Keratinocyte (primary cell): ENCODE measurements at regions not wholly inside any gene's neighbourhood (a gene's known extent, or its start where the extent isn't known, plus 50 kb on each side); places are given as distances from the start of the nearest gene placed in this dataset.

Source experiments
- DNase-seq: peaks from one replicate; pipeline ENCODE4 v3.0.0-alpha.2; 2011; ENCODE audit warnings: low read depth, missing footprints, low spot score
- FAIRE-seq: peaks from 2 replicates; lab custom pipeline; 2011; peaks lifted over from hg19 to GRCh38; lab: Jason Lieb, UNC
- H2AFZ ChIP-seq: 2 replicates; pipeline ENCODE4 v1.6.0; 2012; ENCODE audit warnings: low read length, control low read depth, inconsistent platforms; ENCODE audit not compliant: control insufficient read depth
- H3K27ac ChIP-seq: 2 replicates; pipeline ENCODE4 v1.5.1; 2011; ENCODE audit warnings: low read length; ENCODE audit not compliant: control insufficient read depth, insufficient read depth
- H3K27me3 ChIP-seq: 3 replicates; pipeline ENCODE4 v1.6.0; 2011; ENCODE audit warnings: low read length; ENCODE audit not compliant: control insufficient read depth, insufficient read depth; ENCODE audit errors: extremely low read depth
- H3K36me3 ChIP-seq, 2 experiments: 2 replicates in 1 of 2; 3 replicates in 1 of 2; pipeline ENCODE4 v1.5.1; 2011; ENCODE audit warnings: low read length in 2 of 2, mild to moderate bottlenecking in 1 of 2; ENCODE audit not compliant: control insufficient read depth in 2 of 2, insufficient read depth in 2 of 2; ENCODE audit errors: extremely low read depth in 1 of 2
- H3K4me1 ChIP-seq: 3 replicates; pipeline ENCODE4 v1.5.1; 2011; ENCODE audit warnings: low read length; ENCODE audit not compliant: control insufficient read depth, insufficient read depth; ENCODE audit errors: extremely low read depth
- H3K4me2 ChIP-seq: 3 replicates; pipeline ENCODE4 v1.6.0; 2011; ENCODE audit warnings: low read depth, low read length; ENCODE audit not compliant: control insufficient read depth, insufficient read depth; ENCODE audit errors: extremely low read depth
- H3K4me3 ChIP-seq, 3 experiments: fragments of 200-600 bp in 1 of 3; sonication (generic) in 1 of 3; 2 replicates in 2 of 3; 3 replicates in 1 of 3; pipeline ENCODE4 v1.5.1; 2011 to 2016; ENCODE audit warnings: low read length in 3 of 3, mild to moderate bottlenecking in 3 of 3, control low read depth in 2 of 3, inconsistent platforms in 1 of 3, low read depth in 1 of 3, mixed read lengths in 1 of 3, mixed run types in 1 of 3, moderate library complexity in 1 of 3; ENCODE audit not compliant: control insufficient read depth in 2 of 3, insufficient read depth in 2 of 3; ENCODE audit errors: extremely low read depth in 1 of 3
- H3K79me2 ChIP-seq: 2 replicates; pipeline ENCODE4 v1.6.0; 2012; ENCODE audit warnings: low read length; ENCODE audit not compliant: control insufficient read depth, insufficient read depth
- H3K9ac ChIP-seq: 3 replicates; pipeline ENCODE4 v1.6.0; 2011; ENCODE audit warnings: low read length; ENCODE audit not compliant: control insufficient read depth, insufficient read depth; ENCODE audit errors: extremely low read depth
- H3K9me1 ChIP-seq: 3 replicates; pipeline ENCODE4 v1.6.0; 2011; ENCODE audit warnings: low read length; ENCODE audit not compliant: control insufficient read depth, insufficient read depth; ENCODE audit errors: extremely low read depth
- H3K9me3 ChIP-seq: 2 replicates; pipeline ENCODE4 v1.5.1; 2012; ENCODE audit warnings: low read depth, low read length; ENCODE audit not compliant: control insufficient read depth
- H4K20me1 ChIP-seq: 3 replicates; pipeline ENCODE4 v1.6.0; 2011; ENCODE audit warnings: low read length; ENCODE audit not compliant: control insufficient read depth, insufficient read depth; ENCODE audit errors: extremely low read depth
- CTCF ChIP-seq, 3 experiments: IDR thresholded peaks in 1 of 3; conservative IDR thresholded peaks in 1 of 3; optimal IDR thresholded peaks in 1 of 3; 2 replicates in 2 of 3; 3 replicates in 1 of 3; pipeline versions ENCODE3 to v1.5.1; 2011; ENCODE audit warnings: low read length in 3 of 3, mild to moderate bottlenecking in 3 of 3, moderate library complexity in 2 of 3, control low read depth in 1 of 3, inconsistent platforms in 1 of 3; ENCODE audit not compliant: insufficient read depth in 2 of 3; ENCODE audit errors: extremely low read depth in 1 of 3
- EZH2 ChIP-seq: IDR thresholded peaks from one replicate; pipeline ENCODE4 v1.6.1; 2012; ENCODE audit warnings: inconsistent platforms, mild to moderate bottlenecking, low read length, moderate library complexity
- dilution Hi-C: fragments of 300-500 bp; cut with MboI; formaldehyde crosslinking; loops from one replicate; pipeline ENCODE4 v1.7.0; 2020; ENCODE audit warnings: low sequenced_read_pairs; ENCODE audit not compliant: extremely low pct_ligation_motif_present

DNA sequence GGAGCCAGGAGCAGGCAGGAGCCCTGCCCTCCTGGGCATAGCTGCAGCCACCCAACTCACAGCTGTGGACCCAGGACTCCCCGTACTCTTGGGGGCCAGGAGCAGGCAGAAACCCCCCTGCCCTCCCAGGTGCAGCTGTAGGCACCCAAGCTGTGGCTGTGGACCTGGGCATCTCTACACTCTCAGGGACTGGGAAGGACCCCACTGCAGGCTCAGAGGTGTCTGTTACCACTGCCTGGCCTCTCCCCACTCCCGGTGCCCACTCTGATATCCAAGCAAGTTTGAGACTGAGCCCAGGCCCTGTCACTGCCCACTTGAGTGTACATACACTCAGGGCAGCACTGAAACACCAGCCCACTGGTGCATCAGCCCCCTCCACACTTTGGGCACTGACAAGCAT, 193.5 kb upstream of the MANEA start:
- Histone ChIP-seq H3K4me3 (no peak overlapping the region), H3K36me3 (no peaks in the 10 kb centered on the region), H2AFZ (no peak overlapping the region), H3K4me1 (no peaks in the 10 kb centered on the region), H4K20me1 (no peaks in the 10 kb centered on the region), H3K27ac (no peak overlapping the region), H3K79me2 (no peaks in the 10 kb centered on the region), H3K9me3 (no peaks in the 10 kb centered on the region), H3K9ac (no peak overlapping the region), H3K27me3 (no peaks in the 10 kb centered on the region), H3K9me1 (no peaks in the 10 kb centered on the region), H3K4me2 (no peak overlapping the region)
- no peak for FAIRE-seq
- dilution Hi-C loops: no loop called here
- TF ChIP-seq EZH2: no peak
- no peak for TF ChIP-seq CTCF (optimal IDR thresholded peaks at IDR 0.05 in 1 of 3, IDR thresholded peaks at IDR 0.05 in 1 of 3, conservative IDR thresholded peaks at IDR 0.05 in 1 of 3; ENCODE audit: extremely low read depth in 1 of 3, insufficient read depth in 2 of 3, low read length in 3 of 3)
- DNase-seq: no peak

- H3K9me3 ChIP-seq: no peaks in the 10 kb centered on the region
- H3K9ac ChIP-seq: no peak overlapping the region
- no peaks in the 10 kb centered on the region for H3K9me1 ChIP-seq
- H3K36me3 ChIP-seq: no peaks in the 10 kb centered on the region
- DNase-seq (no peak), FAIRE-seq (no peak)
- H3K4me3 ChIP-seq: no peak overlapping the region
- no peaks in the 10 kb centered on the region for H3K79me2 ChIP-seq
- H4K20me1 ChIP-seq: no peaks in the 10 kb centered on the region
- no peak overlapping the region for H2AFZ ChIP-seq
- no peaks in the 10 kb centered on the region for H3K4me1 ChIP-seq
- no peak overlapping the region for H3K4me2 ChIP-seq
- H3K27ac ChIP-seq: no peak overlapping the region
- dilution Hi-C loops: no loop called here
- TF ChIP-seq CTCF (optimal IDR thresholded peaks at IDR 0.05 in 1 of 3, IDR thresholded peaks at IDR 0.05 in 1 of 3, conservative IDR thresholded peaks at IDR 0.05 in 1 of 3; ENCODE audit: extremely low read depth in 1 of 3, insufficient read depth in 2 of 3, low read length in 3 of 3) (no peak), EZH2 (no peak)
- H3K27me3 ChIP-seq: no peaks in the 10 kb centered on the region
Observed at GRCh38 chr6:95384988-95385387, 192.3 kb upstream of the MANEA start.
